H1 (cell line): ENCODE measurements at regions not wholly inside any gene's neighbourhood (a gene's known extent, or its start where the extent isn't known, plus 50 kb on each side); places are given as distances from the start of the nearest gene placed in this dataset.

Experiments
- ASH2L ChIP-seq: fragments of 200-600, 300-600 bp; sonication (generic); IDR thresholded peaks from one replicate; pipeline ENCODE4 v1.7.1; 2017; ENCODE audit warnings: low read length
- EP300 ChIP-seq, 2 experiments: IDR thresholded peaks; 1 replicate in 1 of 2; 2 replicates in 1 of 2; pipeline ENCODE4 v1.6.1; 2011 to 2012; ENCODE audit warnings: low read depth in 2 of 2, low read length in 2 of 2, mild to moderate bottlenecking in 2 of 2, borderline replicate concordance in 1 of 2, inconsistent platforms in 1 of 2, moderate library complexity in 1 of 2
- POLR2A ChIP-seq, 2 experiments: IDR thresholded peaks; 1 replicate in 1 of 2; 2 replicates in 1 of 2; pipeline ENCODE4 v1.6.1; 2011; ENCODE audit warnings: low read depth in 2 of 2, low read length in 2 of 2, mild to moderate bottlenecking in 2 of 2; ENCODE audit errors: control extremely low read depth in 1 of 2
- SIRT6 ChIP-seq: IDR thresholded peaks from one replicate; pipeline ENCODE4 v1.7.1; 2012; ENCODE audit warnings: low read length, inconsistent platforms
- SRF ChIP-seq: IDR thresholded peaks from 2 replicates; pipeline ENCODE4 v1.6.1; 2011; ENCODE audit warnings: mild to moderate bottlenecking, low read depth, low read length, moderate library complexity

GRCh38 chr1:65679773-65680172 is 112.9 kb upstream of the PDE4B start (continued):
- TF ChIP-seq ASH2L (no peak), SIRT6 (no peak), POLR2A (IDR thresholded peaks at IDR 0.05; ENCODE audit: control extremely low read depth in 1 of 2, low read depth in 2 of 2, low read length in 2 of 2) (no peak), EP300 (IDR thresholded peaks at IDR 0.05; ENCODE audit: borderline replicate concordance in 1 of 2, low read depth in 2 of 2, low read length in 2 of 2) (no peak), SRF (no peak)
